Keratinocyte (primary cell): ENCODE measurements at regions not wholly inside any gene's neighbourhood (a gene's known extent, or its start where the extent isn't known, plus 50 kb on each side); places are given as distances from the start of the nearest gene placed in this dataset.

Experiments
- CTCF ChIP-seq, 3 experiments: IDR thresholded peaks in 1 of 3; conservative IDR thresholded peaks in 1 of 3; optimal IDR thresholded peaks in 1 of 3; 2 replicates in 2 of 3; 3 replicates in 1 of 3; pipeline versions ENCODE3 to v1.5.1; 2011; ENCODE audit warnings: low read length in 3 of 3, mild to moderate bottlenecking in 3 of 3, moderate library complexity in 2 of 3, control low read depth in 1 of 3, inconsistent platforms in 1 of 3; ENCODE audit not compliant: insufficient read depth in 2 of 3; ENCODE audit errors: extremely low read depth in 1 of 3
- EZH2 ChIP-seq: IDR thresholded peaks from one replicate; pipeline ENCODE4 v1.6.1; 2012; ENCODE audit warnings: inconsistent platforms, mild to moderate bottlenecking, low read length, moderate library complexity

- TF ChIP-seq CTCF (optimal IDR thresholded peaks at IDR 0.05 in 1 of 3, IDR thresholded peaks at IDR 0.05 in 1 of 3, conservative IDR thresholded peaks at IDR 0.05 in 1 of 3; ENCODE audit: extremely low read depth in 1 of 3, insufficient read depth in 2 of 3, low read length in 3 of 3) (no peak), EZH2 (no peak)
Observed at GRCh38 chr7:155962191-155962967, 150.1 kb upstream of the SHH start.
